Right ventricle myocardium inferior (tissue), 1 donor: ENCODE measurements at regions not wholly inside any gene's neighbourhood (a gene's known extent, or its start where the extent isn't known, plus 50 kb on each side); places are given as distances from the start of the nearest gene placed in this dataset.
"Not testable (repeated sequence)": the region's sequence is repeated elsewhere in the genome, so short reads cannot be mapped to it uniquely, and the experiment has no call there.

Experiments used
- ATAC-seq: fragments of 200-7000 bp; cut with Tn5 transposase; one replicate; pipeline ENCODE4 v1.9.1; 2020; ENCODE audit warnings: mild to moderate bottlenecking, moderate library complexity
- DNase-seq: peaks from one replicate; pipeline ENCODE4 v3.0.0; 2021; ENCODE audit errors: missing footprints
- intact Hi-C: fragments of 100-400 bp; cut with DNase I; formaldehyde crosslinking; loops from one replicate; pipeline ENCODE4 v1.11.0; 2022
- donor health status: DM: no; HTN: yes; CAD: no; lungs with severe emphysema.

DNA sequence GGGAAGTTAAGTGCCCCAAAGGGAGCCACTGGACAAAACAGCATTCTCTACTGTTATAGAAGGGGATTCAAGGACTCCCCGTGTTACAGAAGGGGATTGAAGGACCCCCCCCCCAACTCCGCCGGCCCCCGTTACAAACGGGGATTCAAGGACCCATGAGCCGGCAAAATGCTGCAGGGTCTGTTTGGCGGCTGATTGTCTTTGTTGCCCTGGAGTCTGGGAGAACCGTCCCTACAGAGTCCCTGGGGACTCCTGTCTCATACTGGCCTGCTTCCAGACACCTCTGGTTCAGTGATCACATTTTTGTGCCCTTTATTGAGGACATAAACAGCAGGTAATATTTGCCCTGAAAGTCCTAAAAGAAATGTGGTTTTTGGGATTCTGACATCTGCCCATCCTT lies 96.4 kb downstream of the SYF2 start:
- ATAC-seq: no peak
- no peak for DNase-seq
- intact Hi-C loops: no loop called here

DNA sequence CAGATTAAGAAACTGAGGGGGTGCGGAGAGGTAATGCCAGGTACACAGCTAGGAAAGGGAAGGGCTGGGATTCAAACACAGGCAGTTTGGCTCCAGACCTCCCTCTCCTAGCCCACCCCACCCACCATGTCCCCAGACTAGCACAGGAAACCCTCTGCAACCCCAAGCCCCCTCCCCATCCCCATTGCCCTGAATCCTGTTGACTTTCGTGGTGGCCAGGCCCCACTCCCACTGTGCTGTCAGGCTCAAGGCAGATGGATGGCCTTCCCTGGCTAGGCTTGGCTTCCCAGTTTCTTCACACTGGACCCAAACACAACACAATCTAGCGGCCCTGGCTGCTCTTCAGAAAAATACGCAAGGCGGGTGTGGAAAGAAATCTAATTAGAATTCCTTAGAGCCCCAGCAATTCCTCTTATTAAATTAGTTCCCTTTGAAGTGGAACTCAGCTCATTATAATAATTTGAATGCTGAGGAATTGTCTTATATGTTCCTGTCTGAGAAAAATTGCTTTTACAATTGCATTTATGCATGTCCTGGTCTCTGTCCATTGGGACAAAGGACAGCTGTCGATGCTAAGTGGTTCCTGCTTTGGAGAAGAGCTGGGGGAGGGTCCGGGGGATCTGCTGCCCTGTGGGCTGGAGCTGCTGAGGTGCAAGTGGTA lies 97.4 kb downstream of the SYF2 start:
- intact Hi-C loops: no loop called here
- ATAC-seq: no peak

DNA sequence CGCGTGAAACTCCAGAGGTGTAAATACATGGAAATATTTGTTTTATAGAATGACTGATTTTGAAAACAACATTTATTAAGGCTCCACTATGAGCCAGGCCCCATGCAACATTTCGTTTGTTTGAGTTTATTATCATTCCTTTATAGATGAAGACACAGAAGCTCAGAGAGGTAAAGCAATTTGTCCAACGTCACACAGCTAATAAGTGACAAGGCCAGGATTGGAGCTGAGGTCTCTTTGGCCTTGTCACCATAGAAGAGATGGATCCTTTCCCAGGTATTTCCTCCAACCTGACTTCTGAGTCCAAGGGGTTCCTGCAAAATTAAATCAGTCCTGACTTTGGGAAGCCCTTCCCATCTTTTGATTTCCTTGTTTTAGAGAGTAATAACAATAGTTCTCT lies 98.0 kb downstream of the SYF2 start:
- no peak for DNase-seq
- ATAC-seq: no peak
- intact Hi-C loops: no loop called here

More for the DNA sequence above, 97.4 kb downstream of the SYF2 start:
- DNase-seq: no peak

DNA sequence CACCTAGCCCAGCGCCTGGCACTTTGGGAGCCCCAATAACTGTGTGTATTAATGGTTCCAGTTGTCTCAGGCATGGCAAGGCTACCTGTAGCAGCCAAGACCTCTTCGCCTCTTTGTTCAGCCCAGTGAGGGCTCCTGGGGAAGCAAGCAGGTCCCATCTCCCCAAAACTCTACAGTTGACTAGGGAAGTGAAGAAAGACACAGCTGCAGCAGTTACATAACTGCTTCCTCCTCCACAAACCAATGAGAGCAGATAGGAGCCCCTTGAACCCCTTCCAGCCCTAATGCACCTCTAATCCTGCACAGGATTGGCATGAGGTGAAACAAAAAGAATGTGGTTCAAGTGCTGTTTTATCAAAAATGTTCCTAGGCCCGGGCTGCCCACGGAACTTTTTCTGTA lies 100.5 kb downstream of the SYF2 start:
- DNase-seq (no peak), ATAC-seq (no peak)
- intact Hi-C loops: no loop called here

DNA sequence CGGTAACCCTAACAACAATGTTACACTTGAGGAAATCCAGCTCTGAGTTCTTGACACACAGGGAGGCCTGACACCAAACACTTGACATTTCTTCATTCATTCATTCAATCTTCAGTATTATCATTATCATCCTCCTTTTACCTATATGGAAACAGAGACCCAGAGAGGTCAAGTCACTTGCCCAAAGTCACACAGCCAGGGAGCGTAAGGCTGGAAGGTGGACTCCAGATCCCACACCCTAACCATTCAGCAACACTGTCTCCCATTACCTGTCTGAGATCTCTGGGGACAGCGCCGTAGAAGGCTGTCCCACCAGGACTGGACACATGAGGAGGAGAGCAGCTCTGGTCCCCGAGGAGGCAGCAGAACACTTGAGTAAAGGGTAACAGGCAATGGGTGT lies 101.4 kb downstream of the SYF2 start:
- intact Hi-C loops: no loop called here
- ATAC-seq (no peak), DNase-seq (no peak)

DNA sequence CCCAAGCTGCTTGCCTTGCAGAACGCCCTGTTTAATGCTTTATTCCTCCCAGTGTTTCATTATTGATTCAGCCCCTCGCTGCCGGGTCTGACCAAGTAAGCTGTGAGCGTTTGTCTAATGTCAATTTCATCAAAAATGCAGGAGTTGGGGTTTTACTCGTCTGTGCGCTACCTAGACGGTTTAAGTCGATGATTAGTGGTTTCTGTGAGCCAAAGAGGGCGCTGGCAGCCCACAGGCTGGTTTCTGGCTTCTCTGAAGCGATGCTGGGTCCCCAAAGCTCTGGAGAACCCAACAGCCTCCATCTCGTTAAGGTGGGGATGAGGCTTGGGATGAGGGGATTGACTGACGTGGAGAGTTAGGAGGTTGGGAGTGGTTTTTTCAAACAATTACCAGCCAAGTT lies 102.9 kb downstream of the SYF2 start:
- ATAC-seq: no peak
- no peak for DNase-seq
- intact Hi-C loops: no loop called here

DNA sequence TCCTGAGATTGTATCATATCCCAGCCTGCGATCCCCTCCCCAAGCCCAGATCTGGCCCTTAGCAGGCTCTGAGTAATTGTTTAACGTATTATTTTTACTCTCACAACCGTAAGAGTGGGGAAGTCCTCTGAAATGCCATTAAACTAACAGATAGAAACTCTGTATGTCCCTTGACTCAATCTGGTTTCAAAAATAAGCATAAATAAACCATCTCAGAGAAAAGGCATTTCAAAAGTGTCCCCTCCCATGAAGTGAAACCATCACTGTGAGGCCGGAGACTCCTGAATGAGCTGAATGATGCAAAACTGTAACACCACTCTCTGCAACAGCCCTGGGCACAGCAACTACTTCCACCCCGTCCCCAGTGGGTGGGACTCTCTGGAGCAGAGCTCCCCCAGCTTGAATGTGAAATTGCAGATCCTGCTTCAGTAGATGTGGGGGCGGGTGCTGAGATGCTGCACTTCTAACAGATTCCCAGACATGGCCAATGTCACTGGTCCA lies 104.1 kb downstream of the SYF2 start:
- DNase-seq: no peak
- intact Hi-C loops: no loop called here
- ATAC-seq: no peak

DNA sequence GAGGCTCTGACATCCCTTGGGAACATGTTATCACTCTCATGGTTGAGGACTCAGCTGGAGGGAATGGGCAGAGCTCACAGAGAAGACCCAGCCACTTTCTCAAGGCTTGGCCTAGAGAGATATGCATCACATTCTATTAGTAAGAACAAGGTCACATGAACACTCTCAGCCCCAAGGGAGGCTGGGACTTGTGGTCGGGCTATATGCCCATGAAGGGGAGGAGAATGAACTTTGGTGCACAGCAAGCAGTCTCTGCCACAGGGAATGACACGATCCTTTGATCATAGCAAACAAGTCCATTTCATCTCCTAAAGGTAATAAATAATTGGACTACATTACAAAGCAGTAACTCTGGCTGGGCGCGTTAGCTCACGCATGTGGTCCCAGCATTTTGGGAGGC lies 105.7 kb downstream of the SYF2 start:
- no peak for DNase-seq
- ATAC-seq: no peak
- intact Hi-C loops: no loop called here

DNA sequence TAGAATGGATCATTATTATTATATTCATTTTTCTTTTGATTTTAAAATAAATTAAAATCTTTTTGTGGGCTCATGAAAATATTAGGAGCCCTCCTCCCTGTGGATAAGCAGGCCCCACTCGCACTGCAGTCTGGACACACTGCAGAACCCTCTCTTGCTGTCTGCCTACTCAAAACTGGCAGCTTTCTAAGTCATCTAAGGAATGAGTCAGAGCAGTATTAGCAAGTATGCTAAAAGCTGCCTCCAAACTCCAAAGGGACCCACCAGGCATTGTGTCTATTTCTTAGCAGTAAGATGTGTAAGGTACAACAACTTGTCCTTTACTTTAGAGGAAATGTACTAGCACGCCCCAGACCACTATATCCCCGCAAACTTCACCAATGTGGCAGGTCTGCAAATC lies 108.8 kb downstream of the SYF2 start:
- intact Hi-C loops: no loop called here
- ATAC-seq (no peak), DNase-seq (no peak)

DNA sequence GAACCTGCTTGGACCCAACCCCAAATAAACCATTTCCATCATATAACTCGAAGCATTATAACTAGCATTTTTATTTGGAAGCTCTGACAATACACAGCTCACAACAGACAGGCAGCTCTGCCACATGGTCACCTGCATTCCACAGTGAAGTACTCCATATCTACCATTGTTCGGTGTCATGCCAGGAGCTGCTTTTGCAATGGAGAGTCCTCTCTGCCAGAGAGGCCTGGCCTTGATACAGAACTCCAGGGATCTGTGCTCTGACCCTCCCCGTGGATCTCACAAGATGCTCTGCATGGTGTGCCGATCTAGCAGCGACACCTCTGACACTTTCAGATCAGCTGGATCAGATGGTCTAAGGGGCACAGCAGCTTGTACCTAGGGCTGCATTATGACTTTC lies 109.6 kb downstream of the SYF2 start:
- no peak for DNase-seq
- intact Hi-C loops: no loop called here
- ATAC-seq: peak; percentile 92

DNA sequence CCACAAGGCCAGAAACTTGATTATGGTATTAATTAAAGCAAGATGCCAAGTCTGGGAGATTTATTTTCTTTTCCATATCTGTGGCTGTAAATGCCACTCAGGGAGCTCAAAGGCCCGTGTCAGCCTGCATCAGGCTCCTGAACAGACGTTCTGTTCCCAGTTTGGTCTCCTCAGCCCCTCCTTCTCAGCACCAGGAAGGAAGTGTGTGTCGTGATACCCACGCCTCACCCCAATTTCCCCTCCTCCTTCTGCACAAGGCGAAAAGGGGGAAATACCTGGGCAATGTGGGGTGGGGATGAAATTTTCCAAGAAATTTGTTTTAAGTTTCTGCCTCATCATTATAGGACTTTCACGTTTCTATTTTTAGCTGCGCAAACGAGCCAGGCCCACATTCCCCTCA lies 112.0 kb downstream of the SYF2 start:
- DNase-seq (no peak), ATAC-seq (no peak)
- intact Hi-C loops: no loop called here

DNA sequence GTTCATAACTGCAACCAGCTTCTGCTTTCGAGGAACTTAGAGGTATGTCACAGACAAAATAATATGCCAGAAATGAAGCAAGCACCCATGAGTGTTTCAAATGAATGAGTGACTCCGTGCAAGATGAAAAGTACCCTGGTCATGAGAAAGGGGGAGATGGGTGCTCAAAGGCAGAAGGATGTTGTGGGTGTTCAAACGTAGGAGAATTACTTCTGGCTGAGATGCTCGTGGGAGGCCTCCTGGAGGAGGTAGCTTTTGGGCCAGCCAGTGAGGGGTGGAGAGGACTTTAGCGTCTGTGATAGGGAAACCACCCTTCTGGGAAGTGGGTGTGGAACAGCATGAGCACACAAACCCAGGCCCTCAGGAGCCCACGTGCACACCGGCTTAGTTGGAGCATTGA lies 113.8 kb downstream of the SYF2 start:
- no peak for ATAC-seq
- intact Hi-C loops: no loop called here
- no peak for DNase-seq

DNA sequence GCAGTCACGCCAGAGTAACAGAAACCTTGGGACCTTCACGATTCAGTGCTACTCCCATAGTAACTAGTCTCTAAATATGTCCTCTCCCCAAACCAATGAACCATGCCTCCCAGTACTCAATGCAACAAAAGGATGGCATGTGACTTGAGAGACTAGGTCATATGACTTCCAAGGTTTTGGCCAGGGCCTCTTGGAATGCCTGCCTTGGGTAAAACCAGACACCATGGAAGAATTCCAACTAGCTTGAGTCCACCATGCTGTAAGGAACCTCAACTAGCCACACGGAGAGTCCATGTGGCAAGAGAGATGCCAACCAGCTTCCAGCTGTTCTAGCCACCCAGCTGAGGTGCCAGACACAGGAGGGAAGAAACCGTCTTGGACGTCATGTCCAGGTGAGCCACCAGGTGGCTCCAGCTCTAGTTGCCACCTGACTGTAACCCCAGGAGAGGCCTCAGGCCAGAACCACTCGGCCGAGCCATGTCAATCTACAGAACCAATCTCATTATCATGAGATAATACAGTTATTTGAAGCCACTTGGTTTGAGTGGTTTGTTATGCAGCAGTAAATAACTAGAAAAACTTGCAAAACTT lies 115.0 kb downstream of the SYF2 start:
- intact Hi-C loops: no loop called here
- no peak for ATAC-seq
- no peak for DNase-seq

DNA sequence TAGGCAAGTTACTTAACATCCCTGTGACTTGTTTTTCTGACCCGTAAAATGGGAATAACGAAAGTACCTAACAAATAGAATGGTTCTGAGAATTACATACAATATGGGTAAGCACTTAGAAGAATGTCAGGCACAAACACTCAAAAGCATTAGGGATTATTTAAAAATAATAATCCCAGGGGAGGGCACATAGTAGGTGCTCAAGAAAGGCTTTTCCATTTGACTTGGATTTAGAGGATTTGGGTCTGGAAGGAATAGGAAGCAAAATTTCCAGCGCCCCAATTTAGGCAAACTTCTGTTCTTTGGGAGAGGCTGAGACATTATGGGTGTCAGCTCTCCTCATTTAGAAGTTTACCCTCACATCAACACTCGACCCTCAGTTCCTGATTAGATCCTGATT lies 115.5 kb downstream of the SYF2 start:
- ATAC-seq: no peak
- intact Hi-C loops: no loop called here
- no peak for DNase-seq

DNA sequence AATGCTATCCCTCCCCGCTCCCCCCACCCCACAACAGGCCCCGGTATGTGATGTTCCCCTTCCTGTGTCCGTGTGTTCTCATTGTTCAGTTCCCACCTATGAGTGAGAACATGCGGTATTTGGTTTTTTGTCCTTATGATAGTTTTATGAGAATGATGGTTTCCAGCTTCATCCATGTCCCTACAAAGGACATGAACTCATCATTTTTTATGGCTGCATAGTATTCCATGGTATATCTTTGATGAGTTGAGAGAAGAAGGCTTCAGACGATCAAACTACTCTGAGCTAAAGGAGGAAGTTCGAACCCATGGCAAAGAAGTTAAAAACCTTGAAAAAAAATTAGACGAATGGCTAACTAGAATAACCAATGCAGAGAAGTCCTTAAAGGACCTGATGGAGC lies 116.2 kb downstream of the SYF2 start:
- ATAC-seq, intact Hi-C loops, DNase-seq: not testable (repeated sequence)

DNA sequence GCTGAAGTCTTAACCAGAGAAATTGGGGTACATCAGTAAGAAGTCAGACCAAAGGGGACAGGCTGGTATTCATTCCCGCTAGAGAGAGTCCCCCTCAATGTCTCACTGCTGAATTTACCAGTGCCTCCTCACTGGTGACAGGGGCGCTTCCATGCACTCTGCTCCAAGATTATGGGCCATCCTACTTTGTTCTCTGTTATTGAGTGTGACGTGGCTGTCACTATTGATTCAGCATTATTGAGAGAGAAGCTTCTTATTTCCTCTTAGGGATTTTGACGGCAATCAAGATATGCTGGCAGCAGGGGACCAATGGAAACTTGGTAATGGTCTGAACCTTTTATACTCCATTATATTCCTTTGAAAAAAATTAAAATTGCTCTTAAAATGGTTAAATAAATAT lies 118.6 kb downstream of the SYF2 start:
- intact Hi-C loops: no loop called here
- DNase-seq: no peak
- no peak for ATAC-seq

DNA sequence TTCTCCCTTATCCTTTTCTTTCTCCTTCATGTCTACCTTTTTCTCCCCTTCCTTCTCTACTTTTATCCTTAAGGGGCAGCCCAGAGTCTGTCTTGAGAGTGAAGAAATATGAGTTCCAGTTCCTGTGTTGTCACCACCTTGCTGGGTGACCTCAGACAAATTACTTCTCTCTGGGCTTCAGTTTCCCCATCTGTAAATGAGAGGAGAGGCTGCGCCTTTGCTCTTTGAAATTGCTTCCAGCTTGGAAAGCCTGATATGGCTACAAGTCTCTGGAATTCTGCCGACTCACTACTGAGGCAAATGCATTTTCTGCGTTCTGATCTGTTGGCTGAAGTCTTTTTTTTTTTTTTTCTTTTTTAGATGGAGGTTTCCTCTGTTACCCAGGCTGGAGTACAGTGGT lies 119.2 kb downstream of the SYF2 start:
- intact Hi-C loops: no loop called here

DNA sequence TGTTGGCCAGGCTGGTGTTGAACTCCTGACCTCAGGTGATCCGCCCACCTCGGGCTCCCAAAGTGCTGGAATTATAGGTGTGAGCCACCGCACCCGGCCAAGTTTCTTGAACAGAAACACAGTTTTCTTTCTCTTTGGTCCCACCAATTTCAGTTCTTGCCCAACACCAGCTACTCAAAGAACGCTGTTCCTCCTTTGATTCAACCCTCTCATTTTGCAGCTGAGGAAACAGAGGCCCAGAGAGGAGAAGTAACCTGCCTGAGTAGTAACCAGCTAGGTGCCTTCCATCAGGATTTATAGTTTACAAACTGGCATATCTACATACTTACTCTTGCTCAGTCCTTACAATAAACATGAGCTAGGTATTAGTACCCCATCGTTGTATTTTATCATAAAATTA lies 119.9 kb downstream of the SYF2 start:
- DNase-seq (no peak), ATAC-seq (no peak)
- intact Hi-C loops: no loop called here

More for the DNA sequence above, 119.2 kb downstream of the SYF2 start:
- no peak for DNase-seq
- no peak for ATAC-seq

DNA sequence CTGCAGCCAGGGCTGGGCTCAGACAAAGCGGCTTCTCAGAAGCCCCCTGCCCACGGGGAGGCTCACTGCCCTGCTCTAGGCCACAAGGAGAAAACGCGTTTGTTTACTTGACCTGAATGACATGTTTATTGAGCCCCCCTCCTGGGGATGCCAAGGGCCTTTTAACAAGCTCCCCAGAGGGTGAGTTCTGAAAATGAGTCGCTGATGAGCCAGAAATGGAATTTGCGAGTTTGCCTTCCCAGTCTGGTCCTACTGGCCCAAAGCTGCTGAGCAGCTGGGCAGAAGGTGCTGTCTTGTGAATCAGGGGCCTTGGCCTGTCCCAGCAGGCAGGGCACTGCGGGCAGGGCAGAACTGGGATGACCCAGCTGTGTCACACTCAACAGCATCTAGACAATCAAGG lies 120.6 kb downstream of the SYF2 start:
- ATAC-seq: no peak
- intact Hi-C loops: no loop called here

DNA sequence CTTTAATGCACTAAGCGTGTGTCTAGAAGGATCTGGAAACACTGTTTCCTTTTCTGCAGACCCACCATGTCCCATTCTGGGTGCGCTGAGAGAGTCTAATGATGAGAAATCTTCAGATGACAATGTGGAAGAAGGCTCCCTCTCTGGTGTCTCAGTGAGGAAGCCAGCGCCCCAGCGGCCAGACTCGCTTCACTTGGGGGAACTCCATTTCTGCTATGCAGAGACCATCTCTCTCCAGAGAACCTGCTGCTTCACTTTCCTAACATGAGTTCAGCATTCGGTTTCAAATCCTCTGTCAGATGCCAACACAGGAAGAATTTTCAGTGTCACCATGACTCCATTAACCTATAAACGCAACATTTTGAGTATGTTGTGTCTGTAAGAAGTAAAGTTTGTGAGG lies 121.8 kb downstream of the SYF2 start:
- intact Hi-C loops: no loop called here
- DNase-seq (peak; percentile 8), ATAC-seq (no peak)

More for the DNA sequence above, 120.6 kb downstream of the SYF2 start:
- no peak for DNase-seq

DNA sequence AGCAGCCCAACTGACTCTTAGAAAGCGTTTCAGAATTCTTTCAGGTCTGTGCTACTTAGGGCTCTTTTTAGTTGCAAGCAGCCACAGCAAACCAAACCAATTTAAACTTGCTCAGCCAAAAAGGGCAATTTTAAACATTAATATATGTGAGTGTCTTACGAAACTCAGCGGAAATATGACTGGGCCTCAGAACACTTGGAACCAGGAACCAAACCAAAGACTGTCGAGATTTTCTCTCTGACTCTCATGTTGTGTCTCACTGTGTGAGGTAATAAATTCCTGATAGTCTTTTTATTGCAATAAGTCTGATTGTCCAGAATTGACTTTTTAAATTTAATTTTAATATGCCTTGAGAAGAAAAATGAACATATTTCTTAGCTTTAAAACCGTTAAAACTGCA lies 122.3 kb downstream of the SYF2 start:
- DNase-seq: no peak
- intact Hi-C loops: no loop called here
- ATAC-seq: no peak
